PC-9 (cell line): ENCODE measurements at regions not wholly inside any gene's neighbourhood (a gene's known extent, or its start where the extent isn't known, plus 50 kb on each side); places are given as distances from the start of the nearest gene placed in this dataset.

Experiments used
- BruUV-seq: library from RNA; stranded (reverse); fragments of 400-500 nt; replicated peaks from 2 replicates; lab custom pipeline; 2021; lab: Mats Ljungman, UMichigan
- CTCF ChIA-PET: fragments of 300-600 bp; sonication (Branson Sonifier 250); formaldehyde crosslinking; loops from one replicate; lab custom pipeline; 2022; ENCODE audit warnings: antibody characterized with exemption; lab: Charles Lee
- POLR2A ChIA-PET: fragments of 300-600 bp; sonication (Branson Sonifier 250); formaldehyde crosslinking; loops from one replicate; lab custom pipeline; 2022; ENCODE audit warnings: antibody characterized with exemption; ENCODE audit not compliant: unreplicated experiment; lab: Charles Lee
- DNase-seq, 2 experiments: peaks; one replicate each; pipeline versions ENCODE4 v3.0.0 to v3.0.0-alpha.2; 2015 to 2022; ENCODE audit warnings: mixed read lengths in 1 of 2
- H2AFZ ChIP-seq: fragments of 200-600 bp; sonication (generic); 2 replicates; pipeline ENCODE4 v1.8.1; 2017; ENCODE audit warnings: antibody characterized with exemption
- H3F3A ChIP-seq: fragments of 200-600 bp; sonication (generic); 2 replicates; pipeline ENCODE4 v1.8.1; 2017; ENCODE audit warnings: antibody characterized with exemption, mild to moderate bottlenecking, low read depth; ENCODE audit not compliant: insufficient read depth
- H3K27ac ChIP-seq: fragments of 200-600 bp; sonication (generic); 2 replicates; pipeline ENCODE4 v1.6.1; 2016; ENCODE audit warnings: mixed run types
- H3K27me3 ChIP-seq: fragments of 200-600 bp; sonication (generic); 2 replicates; pipeline ENCODE4 v1.6.1; 2016; ENCODE audit warnings: low read depth, mixed run types; ENCODE audit not compliant: insufficient read depth
- H3K36me3 ChIP-seq: fragments of 200-600 bp; sonication (generic); 2 replicates; pipeline ENCODE4 v1.6.1; 2016; ENCODE audit warnings: low read depth, mixed run types
- H3K4me1 ChIP-seq: fragments of 200-600 bp; sonication (generic); replicated peaks from 2 replicates; pipeline ENCODE4 v1.6.1; 2016; ENCODE audit warnings: mixed run types; ENCODE audit not compliant: insufficient read depth
- H3K4me2 ChIP-seq: fragments of 200-600 bp; sonication (generic); 2 replicates; pipeline ENCODE4 v1.6.1; 2017; ENCODE audit warnings: mixed run types
- H3K4me3 ChIP-seq: fragments of 200-600 bp; sonication (generic); 2 replicates; pipeline ENCODE4 v1.6.1; 2016; ENCODE audit warnings: mixed run types
- H3K79me2 ChIP-seq: fragments of 200-600 bp; sonication (generic); 2 replicates; pipeline ENCODE4 v1.6.1; 2017; ENCODE audit warnings: low read depth, mixed run types
- H3K9me2 ChIP-seq: fragments of 200-600 bp; sonication (generic); 2 replicates; pipeline ENCODE4 v1.8.1; 2017; ENCODE audit warnings: mild to moderate bottlenecking; ENCODE audit not compliant: insufficient read depth
- H3K9me3 ChIP-seq: fragments of 200-600 bp; sonication (generic); 2 replicates; pipeline ENCODE4 v1.8.1; 2016; ENCODE audit warnings: low read depth; ENCODE audit not compliant: insufficient read depth
- H4K20me1 ChIP-seq: fragments of 200-600 bp; sonication (generic); 2 replicates; pipeline ENCODE4 v1.8.1; 2017; ENCODE audit not compliant: insufficient read depth
- EZH2 ChIP-seq: fragments of 200-600 bp; sonication (generic); IDR thresholded peaks from 2 replicates; pipeline ENCODE4 v1.8.0; 2017; ENCODE audit warnings: antibody characterized with exemption, low read depth
- intact Hi-C: fragments of 100-400 bp; cut with micrococcal nuclease; formaldehyde crosslinking; loops from one replicate; pipeline ENCODE4 v1.10.0; 2022; ENCODE audit not compliant: unreplicated experiment
- TF ChIP-seq, protein P1 (sequence below): fragments of 200-600 bp; sonication (generic); conservative IDR thresholded peaks from 2 replicates; pipeline ENCODE4 v1.6.1; 2017; ENCODE audit warnings: mixed run types, antibody characterized with exemption, mild to moderate bottlenecking, moderate library complexity

DNA sequence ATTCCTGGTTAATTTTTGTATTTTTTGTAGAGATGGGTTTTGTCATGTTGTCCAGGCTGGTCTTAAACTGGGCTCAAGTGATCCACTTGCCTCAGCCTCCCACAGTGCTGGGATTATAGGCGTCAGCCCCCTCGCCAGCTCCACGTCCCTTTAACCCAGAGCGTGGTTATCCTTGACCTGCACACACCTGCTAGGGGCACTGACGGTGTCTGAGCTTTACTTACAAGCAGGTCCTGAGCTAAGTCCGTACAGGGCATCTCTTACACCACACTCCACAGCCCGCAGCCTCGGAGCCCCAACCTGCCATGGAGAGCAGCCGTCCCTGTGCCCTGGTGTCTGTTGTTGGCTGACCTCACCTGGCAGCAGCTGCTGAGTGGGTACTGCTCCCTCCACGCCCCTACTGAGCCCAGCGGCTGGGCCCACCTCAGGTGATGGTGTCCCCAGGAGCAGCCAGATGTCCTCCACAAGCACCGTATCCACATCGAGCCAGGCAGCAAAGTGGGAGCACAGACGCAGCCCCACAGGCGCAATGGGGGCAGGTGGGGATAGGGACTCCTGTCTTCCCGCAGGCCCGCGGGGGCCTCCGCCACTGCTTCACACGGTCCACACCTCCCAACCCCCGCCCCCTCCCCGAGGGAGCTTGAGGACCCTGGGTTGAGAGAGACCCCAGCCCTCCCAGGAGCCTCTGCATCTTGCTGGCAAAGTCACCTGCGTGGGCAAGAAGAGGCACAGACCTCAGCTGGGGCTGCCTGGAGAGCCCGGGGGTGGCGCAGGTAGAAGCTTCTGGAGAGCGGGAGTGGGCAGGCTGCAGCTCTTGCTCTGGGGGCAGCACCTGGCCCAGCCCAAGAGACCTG is 325.4 kb upstream of the SFSWAP start:
- intact Hi-C loops, result no loop called here
- peaks cover 4% of the 10 kb centered on the region for H4K20me1 ChIP-seq
- no peaks in the 10 kb centered on the region for H3K36me3 ChIP-seq
- no peaks in the 10 kb centered on the region for H3K79me2 ChIP-seq
- H3K4me1 ChIP-seq, result no peaks in the 10 kb centered on the region
- no peak overlapping the region for H3K4me3 ChIP-seq
- H3K4me2 ChIP-seq, result no peak overlapping the region
- no peaks in the 10 kb centered on the region for H3K9me3 ChIP-seq
- H3K27ac ChIP-seq, result no peak overlapping the region
- ChIA-PET POLR2A (no interaction called here), CTCF (no interaction called here)
- DNase-seq, result no peak
- H3K9me2 ChIP-seq, result no peaks in the 10 kb centered on the region
- H3F3A ChIP-seq, result no peaks in the 10 kb centered on the region
- no peak overlapping the region for H2AFZ ChIP-seq
- no TSS peak for BruUV-seq
- TF ChIP-seq, protein P1, sequence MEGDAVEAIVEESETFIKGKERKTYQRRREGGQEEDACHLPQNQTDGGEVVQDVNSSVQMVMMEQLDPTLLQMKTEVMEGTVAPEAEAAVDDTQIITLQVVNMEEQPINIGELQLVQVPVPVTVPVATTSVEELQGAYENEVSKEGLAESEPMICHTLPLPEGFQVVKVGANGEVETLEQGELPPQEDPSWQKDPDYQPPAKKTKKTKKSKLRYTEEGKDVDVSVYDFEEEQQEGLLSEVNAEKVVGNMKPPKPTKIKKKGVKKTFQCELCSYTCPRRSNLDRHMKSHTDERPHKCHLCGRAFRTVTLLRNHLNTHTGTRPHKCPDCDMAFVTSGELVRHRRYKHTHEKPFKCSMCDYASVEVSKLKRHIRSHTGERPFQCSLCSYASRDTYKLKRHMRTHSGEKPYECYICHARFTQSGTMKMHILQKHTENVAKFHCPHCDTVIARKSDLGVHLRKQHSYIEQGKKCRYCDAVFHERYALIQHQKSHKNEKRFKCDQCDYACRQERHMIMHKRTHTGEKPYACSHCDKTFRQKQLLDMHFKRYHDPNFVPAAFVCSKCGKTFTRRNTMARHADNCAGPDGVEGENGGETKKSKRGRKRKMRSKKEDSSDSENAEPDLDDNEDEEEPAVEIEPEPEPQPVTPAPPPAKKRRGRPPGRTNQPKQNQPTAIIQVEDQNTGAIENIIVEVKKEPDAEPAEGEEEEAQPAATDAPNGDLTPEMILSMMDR, result no peak
- no peak for TF ChIP-seq EZH2
- peaks cover 84% of the 10 kb centered on the region for H3K27me3 ChIP-seq

DNA sequence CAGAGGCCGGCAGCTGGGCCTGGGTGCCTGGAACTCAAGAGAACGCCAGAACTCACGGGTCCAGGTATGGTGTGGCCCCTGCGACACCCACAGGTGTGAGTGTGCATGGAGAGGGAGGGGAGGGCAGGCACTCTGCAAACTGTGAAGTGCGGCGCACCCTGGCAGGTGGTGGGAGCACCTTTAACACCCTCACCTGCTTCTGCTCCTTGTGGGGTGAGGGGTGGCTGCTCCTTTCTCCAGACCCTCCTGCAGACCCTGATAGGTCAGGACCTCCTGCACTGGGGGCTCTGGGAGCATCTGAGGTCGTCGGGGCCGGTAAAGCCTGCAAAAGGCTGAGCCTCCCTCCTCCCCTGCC is 324.7 kb upstream of the SFSWAP start:
- no TSS peak for BruUV-seq
- no peak overlapping the region for H2AFZ ChIP-seq
- CTCF ChIA-PET, result no interaction called here
- no peak overlapping the region for H3K4me2 ChIP-seq
- H3K4me1 ChIP-seq, result no peaks in the 10 kb centered on the region
- H3K27ac ChIP-seq, result no peak overlapping the region
- intact Hi-C loops, result no loop called here
- H3K4me3 ChIP-seq, result no peak overlapping the region
- no peaks in the 10 kb centered on the region for H3F3A ChIP-seq
- H3K79me2 ChIP-seq, result no peaks in the 10 kb centered on the region
- DNase-seq, result no peak
- H3K36me3 ChIP-seq, result no peaks in the 10 kb centered on the region
- no peaks in the 10 kb centered on the region for H3K9me2 ChIP-seq
- H4K20me1 ChIP-seq, result peaks cover 4% of the 10 kb centered on the region
- TF ChIP-seq, protein P1, result no peak
- no peak for TF ChIP-seq EZH2
- H3K9me3 ChIP-seq, result no peaks in the 10 kb centered on the region
- POLR2A ChIA-PET, result no interaction called here
- peaks cover 84% of the 10 kb centered on the region for H3K27me3 ChIP-seq

DNA sequence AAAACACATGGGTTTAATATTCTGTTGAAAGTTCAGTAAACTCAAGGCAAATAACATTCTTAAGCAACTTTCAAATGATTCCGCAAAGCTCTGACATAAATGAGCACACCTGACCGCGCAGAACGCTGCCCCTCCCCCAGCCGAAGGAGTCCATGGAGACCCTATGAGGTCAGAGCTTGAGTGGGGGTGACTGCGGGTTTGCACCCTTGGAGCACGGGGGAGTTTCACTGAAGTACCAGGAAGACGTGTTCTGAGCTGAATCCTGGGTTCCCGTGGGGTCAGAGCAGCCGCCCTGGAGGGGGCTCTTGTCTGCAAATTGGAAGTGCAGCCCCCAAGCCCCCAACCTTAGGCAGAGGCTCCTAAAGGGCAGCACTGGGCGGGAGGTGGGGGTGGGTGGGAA is 324.1 kb upstream of the SFSWAP start:
- Histone ChIP-seq H3K9me2 (no peaks in the 10 kb centered on the region), H3K36me3 (no peaks in the 10 kb centered on the region), H3K79me2 (no peaks in the 10 kb centered on the region), H3K4me3 (no peak overlapping the region), H3K9me3 (no peaks in the 10 kb centered on the region), H2AFZ (no peak overlapping the region), H3K27me3 (peaks cover 84% of the 10 kb centered on the region), H3K4me1 (no peaks in the 10 kb centered on the region), H3K4me2 (no peak overlapping the region), H3K27ac (no peak overlapping the region), H3F3A (no peaks in the 10 kb centered on the region), H4K20me1 (peaks cover under 1% of the 10 kb centered on the region)
- TF ChIP-seq EZH2, result no peak
- TF ChIP-seq, protein P1, result no peak
- DNase-seq, result no peak
- ChIA-PET CTCF (no interaction called here), POLR2A (no interaction called here)
- intact Hi-C loops, result no loop called here
- BruUV-seq, result no TSS peak
